ENCODE measurements at regions not wholly inside any gene's neighbourhood (a gene's known extent, or its start where the extent isn't known, plus 50 kb on each side); places are given as distances from the start of the nearest gene placed in this dataset.
A peak's percentile ranks its signal among the peaks of the same experiment; 100 is the strongest.
"Not testable (repeated sequence)": the region's sequence is repeated elsewhere in the genome, so short reads cannot be mapped to it uniquely, and the experiment has no call there.

- no peak for DNase-seq
Observed at GRCh38 chr2:212912445-212913103, 238.8 kb downstream of the IKZF2 start.

- DNase-seq = no peak
Observed at GRCh38 chr2:212911011-212911410, 240.4 kb downstream of the IKZF2 start.

DNA sequence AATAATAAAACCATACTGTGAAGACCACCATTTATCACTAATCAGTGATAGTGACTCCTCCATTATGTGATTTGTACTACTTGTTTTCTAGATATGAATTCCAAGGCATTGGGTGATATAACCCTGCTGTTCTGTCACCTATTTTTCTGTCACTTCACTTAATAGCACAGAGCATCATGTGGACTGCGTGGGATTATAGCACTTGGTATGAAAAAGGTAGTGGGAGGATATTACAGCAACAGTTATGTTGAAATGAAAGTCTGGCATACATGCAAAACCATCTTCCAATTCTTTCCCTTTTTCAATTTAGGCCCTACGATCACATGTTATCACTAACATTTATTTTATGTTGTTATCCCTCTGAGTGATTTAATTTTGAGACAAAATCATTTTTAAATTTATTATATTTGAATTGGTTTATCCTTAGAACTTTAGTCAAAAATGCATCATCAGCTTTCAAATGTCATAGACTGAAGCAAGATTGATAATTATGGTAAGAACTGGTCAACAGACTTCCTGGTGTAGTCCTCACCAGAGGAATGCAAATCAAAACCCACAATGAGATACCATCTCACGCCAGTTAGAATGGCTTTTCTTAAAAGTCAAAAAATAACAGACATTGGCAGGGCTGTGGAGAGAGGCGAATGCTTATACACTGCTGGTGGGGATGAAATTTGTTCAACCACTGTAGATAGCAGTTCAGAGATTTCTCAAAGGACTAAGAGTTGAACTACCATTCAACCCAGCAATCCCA lies 242.6 kb downstream of the IKZF2 start:
- no peak for DNase-seq

- no peak for DNase-seq
Observed at GRCh38 chr2:212908031-212908430, 243.4 kb downstream of the IKZF2 start.

DNA sequence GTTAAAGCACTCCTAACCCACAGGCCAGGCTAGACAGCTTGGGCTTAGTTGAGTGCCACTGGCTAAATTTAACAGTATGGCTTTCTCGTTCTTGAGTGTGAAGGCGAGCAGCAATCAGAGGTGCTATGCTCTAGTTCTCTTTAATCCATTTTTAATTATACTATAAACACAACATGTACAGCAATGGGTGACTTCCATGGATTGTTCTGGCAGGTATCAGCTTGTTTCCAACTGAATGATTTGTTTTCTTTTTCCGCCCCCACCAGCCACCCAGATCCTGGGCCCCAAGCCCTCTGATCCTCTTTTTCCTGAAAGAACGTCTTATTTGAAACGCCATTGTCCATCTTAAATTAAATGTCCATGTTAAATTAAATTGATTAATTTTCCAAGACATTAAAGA lies 244.8 kb downstream of the IKZF2 start:
- no peak for DNase-seq

DNA sequence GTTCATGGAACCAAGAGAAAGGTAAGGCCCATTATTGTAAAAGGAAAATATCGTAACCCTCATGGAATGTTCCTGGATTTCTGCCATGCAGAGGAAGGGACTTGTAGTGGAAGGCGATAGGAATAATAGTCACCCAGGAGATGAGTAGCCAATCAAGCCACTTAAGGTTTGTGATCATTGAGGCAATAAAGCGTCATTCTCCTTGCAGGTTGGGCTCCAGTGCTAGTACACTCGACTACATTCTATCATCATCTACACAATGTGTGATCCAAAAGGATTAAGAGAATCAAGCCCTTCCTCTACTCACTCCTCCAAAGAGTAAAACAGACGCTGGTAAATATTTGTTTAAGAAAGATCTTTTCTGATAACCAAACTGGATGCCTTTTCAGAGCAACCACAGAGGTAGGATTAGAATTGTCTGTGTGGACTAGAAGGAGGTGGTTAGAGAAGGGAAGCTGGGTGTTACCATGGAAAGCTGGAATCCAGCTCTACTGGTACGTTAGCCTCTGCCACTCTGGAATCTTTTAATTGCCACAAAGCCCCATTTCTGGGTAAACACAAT lies 245.7 kb downstream of the IKZF2 start:
- no peak for DNase-seq

DNA sequence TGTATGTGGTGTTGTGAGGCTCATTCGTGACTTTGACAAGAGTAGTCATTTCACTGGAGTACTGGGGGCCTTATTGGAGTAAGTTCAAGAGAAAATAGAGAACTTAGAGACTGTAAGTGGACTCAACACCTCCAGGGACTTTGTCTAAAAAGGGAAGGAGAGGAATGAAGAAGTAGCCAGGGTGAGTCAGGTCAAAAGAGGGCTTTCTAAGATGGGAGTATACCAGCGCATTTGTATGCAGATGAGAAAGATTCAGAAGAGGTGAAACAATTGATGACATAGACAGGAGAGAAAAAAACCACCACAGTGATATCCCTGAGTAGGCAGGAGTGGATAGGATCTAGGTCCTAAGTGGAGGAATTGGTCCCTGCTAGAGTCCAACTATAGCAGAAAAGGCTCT lies 246.8 kb downstream of the IKZF2 start:
- no peak for DNase-seq

GRCh38 chr2:212903413-212903812 lies 248.0 kb downstream of the IKZF2 start:
- DNase-seq = no peak

DNA sequence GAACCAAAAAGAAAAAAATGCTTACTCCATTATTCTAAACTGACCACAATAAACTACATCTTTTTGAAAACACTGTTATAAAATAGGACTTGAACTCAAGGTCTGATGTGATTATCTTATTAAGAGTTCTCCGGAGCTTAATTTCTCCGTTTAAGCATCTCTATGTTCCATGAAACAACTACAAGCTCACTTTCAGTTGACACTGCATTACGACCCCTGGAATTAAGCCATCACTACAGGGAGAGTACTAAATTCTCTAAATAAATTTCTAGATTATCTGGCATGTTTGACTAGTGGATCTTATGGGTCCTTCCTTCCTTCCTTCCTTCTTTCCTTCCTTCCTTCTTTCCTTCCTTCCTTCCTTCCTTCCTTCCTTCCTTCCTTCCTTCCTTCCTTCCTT lies 249.0 kb downstream of the IKZF2 start:
- DNase-seq = no peak

DNA sequence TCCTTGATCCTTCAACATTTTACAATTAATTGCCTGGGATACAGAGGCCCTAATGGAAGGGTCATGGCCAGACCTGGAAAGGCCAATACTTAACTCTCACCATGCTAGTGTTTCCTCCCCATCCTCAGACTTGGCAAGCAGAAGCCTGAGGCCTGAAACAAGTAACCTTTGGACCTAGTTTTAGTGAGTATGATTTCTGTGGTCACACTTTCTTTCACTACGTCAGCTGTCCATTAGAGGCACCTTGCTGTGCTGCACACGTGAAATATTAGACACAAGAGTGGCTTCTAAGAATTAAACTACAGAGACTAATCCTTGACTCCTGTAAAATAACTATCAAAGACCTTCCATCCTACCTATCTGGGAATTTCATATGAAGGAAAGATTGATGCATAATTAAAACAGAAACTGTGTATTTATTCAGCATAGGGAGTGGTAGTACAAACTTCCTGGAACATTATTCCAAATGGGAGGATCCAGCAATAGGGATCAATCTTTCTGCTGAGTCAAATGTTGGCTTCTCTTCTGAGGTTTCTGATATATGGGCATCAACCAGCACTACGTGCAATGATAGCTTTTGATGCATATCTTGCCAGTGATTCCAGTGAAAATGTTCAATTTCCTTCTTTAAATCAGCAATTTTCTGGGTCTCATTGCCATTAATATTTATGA lies 249.7 kb downstream of the IKZF2 start:
- DNase-seq = no peak

DNA sequence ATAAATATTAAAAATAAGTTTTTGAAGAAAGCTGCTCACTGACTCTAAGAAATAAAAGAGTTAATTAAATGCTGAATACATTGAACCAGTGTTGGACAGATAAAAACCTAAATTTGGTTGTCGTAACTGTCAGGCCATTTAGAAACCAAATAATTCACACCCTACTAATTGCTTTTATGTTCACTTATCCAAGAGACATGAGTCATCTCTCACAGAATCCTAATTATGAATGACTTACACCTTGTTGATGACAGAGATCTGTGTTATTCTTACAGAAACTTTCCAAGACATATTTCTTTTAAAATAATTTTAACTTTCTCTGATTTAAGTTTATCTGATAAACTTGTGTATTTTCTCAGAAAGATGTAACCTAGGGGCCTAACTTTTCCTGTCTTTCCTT lies 250.7 kb downstream of the IKZF2 start:
- no peak for DNase-seq

- DNase-seq = no peak
Observed at GRCh38 chr2:212898011-212898410, 253.4 kb downstream of the IKZF2 start.

DNA sequence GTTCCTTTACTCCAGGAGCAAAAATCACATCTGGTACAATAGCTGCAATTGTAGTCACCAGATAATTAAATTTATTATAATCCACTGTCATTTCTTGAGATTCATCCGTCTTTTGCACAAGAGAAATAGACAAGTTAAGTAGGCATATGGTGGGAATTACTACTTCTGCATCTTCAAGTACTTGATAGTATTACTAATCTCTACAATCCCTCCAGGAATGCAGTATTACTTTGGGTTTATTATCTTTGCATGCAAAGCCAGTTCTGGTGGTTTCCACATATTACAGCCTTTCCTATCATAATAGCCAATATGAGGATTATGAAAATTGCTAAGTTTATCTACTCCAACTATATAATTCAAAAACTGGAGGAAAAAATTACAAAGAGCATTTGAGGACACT lies 254.1 kb downstream of the IKZF2 start:
- DNase-seq = no peak

- DNase-seq = no peak
Observed at GRCh38 chr2:212894026-212894425, 257.4 kb downstream of the IKZF2 start.

DNA sequence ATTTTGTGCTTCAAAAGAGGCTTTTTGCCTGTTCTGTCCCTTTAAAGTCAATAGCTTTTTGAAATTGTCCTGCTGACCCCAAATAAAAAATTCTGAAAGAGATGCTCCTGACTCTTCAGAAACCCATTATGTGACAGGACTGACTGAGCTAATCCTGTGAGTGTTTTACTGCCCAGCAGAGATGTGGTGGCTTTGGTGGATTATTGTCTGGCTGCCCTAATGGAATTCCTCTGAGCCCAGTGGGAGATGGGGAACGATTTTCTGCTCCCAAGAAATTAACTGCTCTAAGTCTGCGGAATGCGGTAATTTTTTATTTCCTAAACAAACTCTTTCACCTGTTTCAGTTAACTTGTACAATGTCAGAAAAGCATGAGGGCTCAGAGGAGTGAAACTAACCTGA lies 258.2 kb downstream of the IKZF2 start:
- no peak for DNase-seq

DNA sequence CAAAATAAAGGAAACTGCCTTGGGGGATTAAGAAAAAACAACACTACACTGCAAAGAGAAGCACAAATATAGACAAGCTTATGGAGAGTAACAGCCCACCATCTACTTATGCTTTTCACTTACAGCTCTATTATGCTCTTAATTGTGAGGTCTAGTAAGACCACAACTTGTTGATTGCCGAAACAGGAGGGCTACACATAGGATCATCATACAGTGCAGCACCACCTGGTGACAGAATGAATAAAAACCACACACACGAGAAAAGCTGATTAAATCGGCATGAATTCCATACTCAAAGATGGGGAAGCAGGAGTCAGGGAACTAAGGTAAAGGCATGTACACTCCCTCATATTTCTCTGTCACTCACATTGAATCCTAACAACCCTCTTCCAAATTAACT lies 259.2 kb downstream of the IKZF2 start:
- peak in 1 of 2 donors; percentile 9 for DNase-seq

DNA sequence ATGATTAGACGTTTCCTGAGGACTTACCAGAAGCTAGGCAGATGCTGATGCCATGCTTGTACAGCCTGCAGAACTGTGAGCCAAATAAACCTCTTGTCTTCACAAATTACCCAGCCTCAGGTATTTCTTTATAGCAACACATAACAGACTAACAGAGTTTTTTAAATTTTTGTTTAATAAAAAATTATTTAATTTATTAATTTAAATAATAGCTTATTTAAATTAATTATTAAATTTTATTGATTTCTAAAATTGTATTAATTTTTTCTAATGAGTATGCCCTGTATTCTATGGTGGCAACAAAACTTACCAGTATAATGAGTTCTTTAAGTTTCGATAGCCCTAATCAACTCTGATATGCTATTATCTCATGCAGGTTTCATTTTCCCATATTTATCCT lies 259.8 kb downstream of the IKZF2 start:
- DNase-seq = no peak

DNA sequence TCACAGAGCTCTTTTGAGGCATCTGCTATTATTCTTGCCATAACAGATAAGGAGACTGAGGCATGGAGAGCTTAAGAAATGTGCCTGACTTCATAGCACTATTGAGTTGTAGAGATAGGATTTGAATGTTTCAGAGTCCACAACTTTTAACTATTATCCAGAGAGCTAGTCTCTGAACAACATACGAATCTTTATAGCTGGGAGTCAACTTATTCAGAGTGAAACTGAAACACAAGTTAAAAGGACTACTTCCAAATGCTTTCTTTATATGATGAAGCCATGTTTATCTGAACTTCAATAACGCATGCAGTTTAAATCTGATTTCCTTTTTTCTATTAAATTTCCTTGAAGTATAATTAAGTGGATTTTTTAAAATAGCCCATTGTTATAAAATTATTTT lies 268.8 kb downstream of the IKZF2 start:
- DNase-seq = no peak

DNA sequence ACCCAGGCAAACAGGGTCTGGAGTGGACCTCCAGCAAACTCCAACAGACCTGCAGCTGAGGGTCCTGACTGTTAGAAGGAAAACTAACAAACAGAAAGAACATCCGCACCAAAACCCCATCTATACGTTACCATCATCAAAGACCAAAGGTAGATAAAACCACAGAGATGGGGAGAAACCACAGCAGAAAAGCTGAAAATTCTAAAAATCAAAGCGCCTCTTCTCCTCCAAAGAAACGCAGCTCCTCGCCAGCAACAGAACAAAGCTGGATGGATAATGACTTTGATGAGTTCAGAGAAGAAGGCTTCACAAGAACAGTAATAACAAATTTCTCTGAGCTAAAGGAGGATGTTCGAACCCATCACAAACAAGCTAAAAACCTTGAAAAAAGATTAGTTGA lies 274.9 kb downstream of the IKZF2 start:
- not testable (repeated sequence) for DNase-seq

- DNase-seq = not testable (repeated sequence)
Observed at GRCh38 chr2:212875950-212876349, 275.5 kb downstream of the IKZF2 start.

GRCh38 chr2:212873256-212873655 lies 278.2 kb downstream of the IKZF2 start:
- no peak for DNase-seq

GRCh38 chr2:212871597-212871996 lies 279.8 kb downstream of the IKZF2 start:
- DNase-seq = no peak

DNA sequence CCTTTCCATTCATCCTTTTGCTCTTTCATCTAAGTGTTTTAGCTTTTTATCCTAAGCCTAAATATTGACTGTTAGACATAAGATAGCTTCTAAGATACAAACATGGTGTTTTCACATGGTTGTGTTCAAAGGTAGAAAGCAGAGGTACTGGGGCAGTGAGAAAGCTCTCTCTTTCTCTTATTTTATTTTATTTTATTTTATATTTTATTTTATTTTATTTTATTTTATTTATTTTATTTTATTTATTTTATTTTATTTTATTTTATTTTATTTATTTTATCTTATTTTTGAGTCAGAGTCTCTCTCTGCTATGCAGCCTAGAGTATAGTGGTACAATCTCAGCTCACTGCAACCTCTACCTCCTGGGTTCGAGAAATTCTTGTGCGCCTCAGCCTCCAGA lies 287.2 kb downstream of the IKZF2 start:
- DNase-seq = no peak

GRCh38 chr2:212863185-212863588 lies 288.2 kb downstream of the IKZF2 start:
- peak; percentile 12 to 25 for DNase-seq
